ENCODE measurements at regions not wholly inside any gene's neighbourhood (a gene's known extent, or its start where the extent isn't known, plus 50 kb on each side); places are given as distances from the start of the nearest gene placed in this dataset.
A peak's percentile ranks its signal among the peaks of the same experiment; 100 is the strongest.

DNA sequence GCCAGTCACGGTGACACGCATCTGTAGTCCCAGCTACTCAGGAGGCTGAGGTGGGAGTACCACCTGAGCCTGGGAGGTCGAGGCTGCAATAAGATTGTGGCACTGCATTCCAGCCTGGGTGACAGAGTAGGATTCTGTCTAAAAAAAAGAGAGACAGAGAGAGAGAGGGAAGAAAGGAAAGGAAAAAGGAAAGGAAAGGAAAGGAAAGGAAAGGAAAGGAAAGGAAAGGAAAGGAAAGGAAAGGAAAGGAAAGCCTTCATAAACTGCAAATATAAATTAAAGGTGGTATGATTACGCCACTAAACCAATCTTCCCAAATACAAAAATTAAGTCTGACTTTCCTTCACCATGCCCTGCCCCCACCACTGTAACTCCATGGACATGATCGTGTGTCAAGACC, 259.3 kb upstream of the GATB start:
- Mint-ChIP-seq H3K4me3 (no peak overlapping the region), H3K4me1 (no peaks in the 10 kb centered on the region), H3K9me3 (no peaks in the 10 kb centered on the region), H3K27ac (no peak overlapping the region), H3K36me3 (ENCODE audit: low read depth) (no peaks in the 10 kb centered on the region), H3K27me3 (ENCODE audit: low read depth) (peaks cover 20% of the 10 kb centered on the region)
- no peak for TF ChIP-seq CTCF (IDR thresholded peaks at IDR 0.05; ENCODE audit: unreplicated experiment in 3 of 3)

- TF ChIP-seq CTCF (IDR thresholded peaks at IDR 0.05; ENCODE audit: unreplicated experiment in 3 of 3), result no peak
- Mint-ChIP-seq H3K27me3 (ENCODE audit: low read depth) (peaks cover 20% of the 10 kb centered on the region), H3K27ac (no peak overlapping the region), H3K9me3 (peaks cover 3% of the 10 kb centered on the region), H3K4me1 (peaks cover 5% of the 10 kb centered on the region), H3K36me3 (ENCODE audit: low read depth) (no peaks in the 10 kb centered on the region), H3K4me3 (no peak overlapping the region)
Measured at GRCh38 chr4:152016303-152016620, 255.5 kb upstream of the GATB start.

DNA sequence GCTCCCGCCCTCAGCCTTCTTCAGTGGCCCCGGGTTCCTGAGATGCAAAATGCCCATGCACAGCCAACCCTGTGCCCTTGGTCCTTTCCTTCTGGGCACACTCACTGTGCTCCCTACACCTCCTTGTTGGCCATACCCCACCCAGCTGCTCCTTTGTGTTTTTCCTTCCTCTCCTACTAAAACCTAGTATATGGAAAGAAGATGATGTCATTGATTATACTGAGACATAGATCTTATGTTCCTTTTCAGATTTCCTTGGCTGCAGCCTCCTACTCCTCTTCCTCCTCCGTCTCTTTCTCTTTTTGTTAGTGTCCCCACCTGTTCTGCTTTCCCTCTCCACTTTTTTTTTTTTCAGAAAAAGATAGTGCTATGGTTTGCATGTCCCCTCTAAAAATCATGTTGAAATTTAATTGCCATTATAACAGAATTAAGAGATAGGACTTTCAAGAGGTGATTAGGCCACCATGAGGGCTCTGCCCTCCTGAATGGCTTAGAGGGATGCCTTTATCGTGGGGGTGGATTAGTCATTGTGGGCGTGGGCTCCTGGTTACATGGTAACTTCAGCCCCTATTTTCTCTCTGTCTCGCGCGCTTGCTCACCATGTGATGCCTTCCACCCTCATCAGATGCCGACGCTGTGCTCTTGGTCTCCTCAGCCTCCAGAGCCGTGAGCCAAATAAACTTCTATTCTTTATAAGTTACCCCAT, 254.9 kb upstream of the GATB start:
- H3K27me3 Mint-ChIP-seq (ENCODE audit: low read depth), result peaks cover 20% of the 10 kb centered on the region
- H3K9me3 Mint-ChIP-seq, result peaks cover 6% of the 10 kb centered on the region
- H3K36me3 Mint-ChIP-seq (ENCODE audit: low read depth), result no peaks in the 10 kb centered on the region
- no peak for TF ChIP-seq CTCF (IDR thresholded peaks at IDR 0.05; ENCODE audit: unreplicated experiment in 3 of 3)
- no peak overlapping the region for H3K27ac Mint-ChIP-seq
- peaks cover 9% of the 10 kb centered on the region for H3K4me1 Mint-ChIP-seq
- H3K4me3 Mint-ChIP-seq, result no peak overlapping the region

DNA sequence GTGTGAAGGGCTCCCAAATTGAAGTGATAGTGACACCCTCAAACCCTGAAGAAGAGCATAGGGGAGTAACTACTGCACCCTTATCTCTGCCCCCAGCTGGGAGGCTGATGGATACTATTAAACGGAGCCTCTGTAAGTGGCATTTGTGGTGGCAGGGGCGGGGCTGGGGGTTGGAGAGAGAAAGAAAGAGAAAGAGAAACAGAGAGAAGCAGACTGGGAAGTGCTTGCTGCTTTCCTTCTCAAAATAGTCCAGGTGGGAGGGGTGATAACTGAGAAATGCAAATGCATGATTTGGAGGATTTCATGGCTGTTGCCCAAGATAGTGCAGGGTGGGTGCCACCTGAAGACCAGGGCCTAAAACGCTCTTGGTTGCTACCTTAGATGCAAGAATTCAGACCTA, 253.5 kb upstream of the GATB start:
- H3K27ac Mint-ChIP-seq, result no peak overlapping the region
- TF ChIP-seq CTCF (IDR thresholded peaks at IDR 0.05; ENCODE audit: unreplicated experiment in 3 of 3), result no peak
- H3K4me1 Mint-ChIP-seq, result peaks cover 24% of the 10 kb centered on the region

DNA sequence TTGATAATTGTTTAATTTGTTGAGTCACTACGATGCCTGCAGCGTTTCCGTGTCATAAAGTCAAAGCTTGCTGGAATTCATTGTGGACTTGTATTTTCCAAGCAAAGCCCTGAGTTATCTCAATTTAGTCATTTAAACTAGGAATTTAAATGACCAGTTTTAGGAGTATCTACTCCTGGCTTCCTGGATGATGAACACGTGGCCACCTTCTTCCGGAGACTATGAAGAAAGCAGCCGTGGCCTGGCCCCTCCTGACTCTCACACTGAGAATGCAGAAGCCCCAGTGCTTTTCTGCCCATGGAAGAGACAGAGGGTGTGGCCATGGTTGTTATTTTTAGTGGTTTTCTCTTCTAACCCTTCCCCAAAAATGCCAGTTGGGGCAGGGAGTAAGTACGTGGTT, 250.7 kb upstream of the GATB start:
- peaks cover 6% of the 10 kb centered on the region for H3K9me3 Mint-ChIP-seq
- H3K4me3 Mint-ChIP-seq, result no peak overlapping the region
- H3K27ac Mint-ChIP-seq, result no peak overlapping the region
- H3K36me3 Mint-ChIP-seq (ENCODE audit: low read depth), result no peaks in the 10 kb centered on the region
- peaks cover 3% of the 10 kb centered on the region for H3K27me3 Mint-ChIP-seq (ENCODE audit: low read depth)
- peaks cover 38% of the 10 kb centered on the region for H3K4me1 Mint-ChIP-seq
- TF ChIP-seq CTCF (IDR thresholded peaks at IDR 0.05; ENCODE audit: unreplicated experiment in 3 of 3), result no peak

More for the DNA sequence above, 253.5 kb upstream of the GATB start:
- Mint-ChIP-seq H3K36me3 (ENCODE audit: low read depth) (no peaks in the 10 kb centered on the region), H3K9me3 (peaks cover 6% of the 10 kb centered on the region), H3K27me3 (ENCODE audit: low read depth) (peaks cover 20% of the 10 kb centered on the region), H3K4me3 (no peak overlapping the region)

GRCh38 chr4:152010710-152011079, 249.9 kb upstream of the GATB start:
- peak overlapping the region in 2 of 3 experiments; percentile 84 to 86 for H3K27ac Mint-ChIP-seq
- no peak for TF ChIP-seq CTCF (IDR thresholded peaks at IDR 0.05; ENCODE audit: unreplicated experiment in 3 of 3)
- H3K4me1 Mint-ChIP-seq, result peaks cover 39% of the 10 kb centered on the region
- peak overlapping the region in 2 of 3 experiments; percentile 42 to 73 for H3K4me3 Mint-ChIP-seq
- H3K36me3 Mint-ChIP-seq (ENCODE audit: low read depth), result no peaks in the 10 kb centered on the region
- H3K27me3 Mint-ChIP-seq (ENCODE audit: low read depth), result no peaks in the 10 kb centered on the region
- H3K9me3 Mint-ChIP-seq, result peaks cover 6% of the 10 kb centered on the region

Data from nephron (organoid).